ENCODE measurements at regions not wholly inside any gene's neighbourhood (a gene's known extent, or its start where the extent isn't known, plus 50 kb on each side); places are given as distances from the start of the nearest gene placed in this dataset.

GRCh38 chr2:220856486-220856885 lies 715.6 kb downstream of the EPHA4 start:
- TF ChIP-seq CTCF (IDR thresholded peaks at IDR 0.05 in 8 of 11, conservative IDR thresholded peaks at IDR 0.05 in 3 of 11) = no peak
- TF ChIP-seq POLR2AphosphoS5 (IDR thresholded peaks at IDR 0.05) = no peak
- no peak for TF ChIP-seq POLR2A (IDR thresholded peaks at IDR 0.05)
